Erythroblast (primary cell): ENCODE measurements at regions not wholly inside any gene's neighbourhood (a gene's known extent, or its start where the extent isn't known, plus 50 kb on each side); places are given as distances from the start of the nearest gene placed in this dataset.

Source experiments
- DNase-seq, 2 experiments: peaks; one replicate each; lab custom pipeline; 2025; lab: John Stamatoyannopoulos, UW
- GATA1 ChIP-seq: IDR thresholded peaks from 2 replicates; pipeline ENCODE4 v1.6.1; 2011; ENCODE audit warnings: low read depth, mild to moderate bottlenecking, control low read depth, low read length, moderate library complexity
- POLR2A ChIP-seq: IDR thresholded peaks from 2 replicates; pipeline ENCODE4 v1.6.1; 2011; ENCODE audit warnings: mild to moderate bottlenecking, low read length

- DNase-seq: no peak
- TF ChIP-seq GATA1 (no peak), POLR2A (no peak)
These were observed 372.8 kb upstream of the SHH start for GRCh38 chr7:156185076-156185475.

- no peak for DNase-seq
- TF ChIP-seq POLR2A (no peak), GATA1 (no peak)
These were observed 371.9 kb upstream of the SHH start for GRCh38 chr7:156184164-156184563.

DNA sequence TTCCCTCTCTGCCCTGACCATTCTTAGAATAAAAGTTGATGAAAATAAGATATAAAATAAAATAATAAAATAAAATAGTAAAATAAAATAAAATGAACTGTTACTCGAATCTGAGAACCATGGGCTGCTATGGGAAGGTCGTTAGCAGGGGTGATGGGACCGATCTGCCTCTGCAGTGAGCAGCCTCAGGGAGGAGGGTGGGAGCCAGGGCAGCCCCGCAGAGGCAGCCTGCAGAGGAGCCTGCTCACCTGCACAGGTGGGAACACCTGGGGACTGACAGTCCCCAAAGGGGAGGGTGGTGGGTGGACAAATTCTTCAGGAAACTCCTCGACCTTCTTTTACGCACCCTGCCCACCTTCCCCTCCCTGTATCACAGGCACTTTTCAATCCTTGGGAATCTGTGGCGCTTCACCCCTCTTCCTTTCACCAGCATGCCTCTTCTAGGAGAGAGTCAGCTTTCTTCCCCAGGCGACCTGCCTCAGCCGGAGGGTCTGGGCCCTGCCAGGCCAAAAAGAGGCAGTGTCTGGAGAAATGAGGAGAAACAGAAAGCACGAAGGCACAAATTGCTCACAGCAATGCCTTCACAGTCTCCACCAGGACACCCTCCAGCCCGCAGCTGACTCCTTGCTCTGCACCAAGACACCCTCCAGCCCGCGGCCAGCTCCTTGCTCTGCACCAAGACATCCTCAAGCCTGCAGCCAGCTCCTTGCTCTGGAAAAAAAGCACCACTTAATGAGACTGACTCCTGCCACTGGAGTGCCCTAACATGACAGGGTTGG, 368.4 kb upstream of the SHH start:
- DNase-seq: no peak
- TF ChIP-seq GATA1: no peak
- no peak for TF ChIP-seq POLR2A

DNA sequence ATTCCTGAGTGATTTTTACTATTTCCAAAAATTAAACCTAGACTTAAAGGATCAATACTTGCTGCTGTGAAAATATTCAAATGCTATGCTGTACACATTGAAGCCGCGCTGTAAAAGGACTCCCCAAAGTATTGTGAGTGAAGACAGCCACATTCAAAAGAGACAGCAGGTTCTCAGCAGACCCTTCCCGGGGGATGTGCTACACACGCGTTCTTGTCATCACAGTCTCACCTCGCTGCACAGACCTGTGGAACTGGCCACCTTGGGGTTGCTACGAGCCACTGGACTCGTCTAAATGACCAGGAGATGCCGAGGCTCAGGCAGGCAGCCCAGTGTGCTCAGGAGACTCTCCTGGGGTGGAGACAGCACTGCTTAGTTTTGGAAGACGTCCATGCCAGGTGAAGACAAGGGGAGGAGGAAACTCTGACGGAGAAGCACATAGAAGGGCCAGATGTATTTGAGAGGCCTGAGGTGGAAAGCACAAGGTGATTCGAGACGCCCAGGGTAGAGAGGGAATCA, 367.7 kb upstream of the SHH start:
- TF ChIP-seq GATA1: no peak
- TF ChIP-seq POLR2A: no peak
- no peak for DNase-seq

DNA sequence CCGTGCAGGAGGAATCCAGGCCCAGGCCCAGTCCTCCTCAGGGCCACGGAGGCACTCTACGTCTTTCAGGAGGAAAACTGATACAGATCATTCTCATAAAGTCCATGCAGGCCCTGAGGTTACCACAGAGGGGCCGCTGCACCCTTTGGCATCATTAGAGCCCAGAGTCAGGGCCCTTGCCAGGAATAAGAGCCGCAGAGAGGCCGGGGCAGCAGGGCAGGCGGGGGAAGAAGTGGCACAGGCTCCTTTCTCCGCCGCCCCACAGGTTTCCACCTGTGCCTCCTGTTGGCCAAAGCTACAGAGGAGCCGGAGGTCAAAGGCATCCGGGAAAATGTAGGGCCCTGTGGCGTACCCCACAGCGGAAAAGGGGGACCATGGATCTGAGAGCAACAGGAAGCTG, 366.6 kb upstream of the SHH start:
- DNase-seq: no peak
- TF ChIP-seq GATA1 (no peak), POLR2A (no peak)

DNA sequence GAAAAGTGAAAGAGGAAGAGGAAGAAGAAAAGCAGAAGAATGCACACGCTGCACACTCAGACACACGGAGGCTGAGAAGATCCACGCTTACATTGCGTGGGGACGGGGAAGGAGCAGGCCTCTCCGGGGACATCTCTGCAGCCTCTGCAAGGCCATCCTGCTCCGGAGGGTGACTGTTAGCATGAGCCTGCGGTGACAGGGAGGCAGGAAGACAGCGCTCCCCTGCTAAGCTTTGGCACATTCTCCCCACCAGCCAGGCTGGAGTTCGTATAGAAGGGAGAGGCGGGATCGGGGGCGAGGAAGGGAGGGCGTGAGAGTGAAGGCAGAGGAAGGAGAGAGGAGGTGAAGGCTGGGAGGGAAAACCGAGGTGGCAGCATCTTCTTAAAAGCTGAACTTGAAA, 366.0 kb upstream of the SHH start:
- DNase-seq: no peak
- TF ChIP-seq POLR2A (no peak), GATA1 (no peak)

DNA sequence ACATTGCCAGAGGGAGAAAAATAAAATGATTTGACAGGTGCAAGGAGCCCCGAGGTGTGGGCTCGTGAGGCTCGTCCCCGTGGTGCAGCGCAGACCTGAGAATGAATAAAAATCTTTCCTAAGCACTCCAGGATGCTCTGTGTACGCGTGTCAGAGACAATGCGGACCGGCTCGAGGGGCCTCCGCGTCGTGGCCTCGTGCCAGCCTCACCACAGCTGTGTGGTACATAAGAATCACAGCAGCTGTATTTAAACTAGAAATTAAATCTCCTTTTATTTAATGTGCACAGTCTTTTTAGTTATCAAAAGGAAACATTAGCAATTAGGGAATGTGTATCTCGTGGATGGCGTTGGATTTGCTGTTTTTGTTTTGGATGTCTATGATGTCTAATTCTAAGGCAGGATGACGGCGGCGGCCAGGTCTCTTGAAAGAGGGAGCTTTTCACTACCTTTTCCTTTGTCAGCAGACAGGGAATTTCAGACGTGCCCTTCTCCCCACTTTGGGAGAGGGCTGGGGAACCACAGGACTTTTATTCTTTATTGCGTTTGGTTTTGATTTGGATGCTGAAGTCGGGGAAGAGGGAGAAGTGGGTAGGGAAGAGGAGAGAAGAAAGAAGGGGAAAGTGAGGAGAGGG, 365.3 kb upstream of the SHH start:
- no peak for TF ChIP-seq GATA1
- no peak for TF ChIP-seq POLR2A
- no peak for DNase-seq

- no peak for TF ChIP-seq GATA1
- no peak for TF ChIP-seq POLR2A
- DNase-seq: no peak
These were observed 363.8 kb upstream of the SHH start for GRCh38 chr7:156176039-156176438.

GRCh38 chr7:156175003-156175402, 362.7 kb upstream of the SHH start:
- DNase-seq: no peak
- TF ChIP-seq GATA1 (no peak), POLR2A (no peak)

GRCh38 chr7:156174428-156174827, 362.2 kb upstream of the SHH start:
- TF ChIP-seq POLR2A: no peak
- TF ChIP-seq GATA1: no peak
- DNase-seq: no peak

DNA sequence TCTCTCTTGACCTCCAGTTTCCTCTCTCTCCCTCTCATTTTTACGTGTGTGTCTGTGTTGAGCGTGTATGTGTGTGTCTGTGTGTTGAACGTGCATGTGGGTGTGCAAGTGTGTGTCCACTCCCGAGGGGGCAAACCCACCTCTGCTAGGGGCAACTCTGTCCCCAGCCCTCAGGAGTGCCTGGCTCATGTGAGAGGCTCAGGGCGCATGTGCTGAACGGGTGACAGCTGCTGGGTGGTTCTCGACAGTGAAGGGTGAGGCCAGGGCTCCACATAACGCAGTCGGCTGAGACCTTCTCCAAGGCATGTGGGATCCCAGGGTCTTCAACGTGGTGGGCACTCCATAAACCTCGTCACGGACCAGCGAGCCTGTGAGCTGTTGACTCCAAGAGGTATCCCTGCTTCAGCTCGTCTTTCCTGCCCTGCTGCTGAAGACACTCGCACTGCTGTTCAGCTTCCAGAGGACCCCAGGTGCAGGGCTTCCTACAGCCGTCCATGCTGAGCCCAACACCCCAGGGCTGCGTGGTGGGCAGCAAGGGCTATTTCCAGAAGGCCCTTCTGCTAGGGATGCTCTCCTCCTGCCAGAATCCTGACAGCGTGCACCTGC, 361.6 kb upstream of the SHH start:
- DNase-seq: no peak
- no peak for TF ChIP-seq POLR2A
- no peak for TF ChIP-seq GATA1

DNA sequence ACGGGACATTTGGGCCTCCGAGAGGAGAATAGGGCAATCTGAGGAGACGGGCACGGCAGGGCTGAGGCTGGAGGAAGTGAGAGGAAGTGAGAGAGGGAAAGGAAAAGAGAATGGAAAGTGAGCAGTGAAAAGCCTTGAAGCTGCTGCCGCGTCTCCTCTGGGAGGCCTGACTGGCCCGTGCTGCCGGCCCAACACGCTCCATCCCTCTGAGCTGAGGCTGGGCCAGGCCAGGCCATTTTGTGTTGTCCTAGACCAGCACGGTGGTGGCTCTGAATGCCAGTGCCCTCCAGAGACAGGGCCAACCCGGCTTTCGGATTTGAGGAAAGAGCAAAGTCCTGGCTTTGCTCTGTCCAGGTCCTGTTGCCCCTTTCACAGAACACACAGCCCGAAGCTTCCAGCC, 361.1 kb upstream of the SHH start:
- no peak for TF ChIP-seq POLR2A
- TF ChIP-seq GATA1: no peak

GRCh38 chr7:156172638-156173037, 360.4 kb upstream of the SHH start:
- no peak for DNase-seq
- no peak for TF ChIP-seq POLR2A
- no peak for TF ChIP-seq GATA1

More for the DNA sequence above, 361.1 kb upstream of the SHH start:
- no peak for DNase-seq
